Activated CD8-positive, alpha-beta memory T cell treated with anti-CD3 and anti-CD28 coated beads, Interleukin-2, amount 10 ng/mL, durations not matched to agents 7 days and 5 days (primary cell): ENCODE measurements at regions not wholly inside any gene's neighbourhood (a gene's known extent, or its start where the extent isn't known, plus 50 kb on each side); places are given as distances from the start of the nearest gene placed in this dataset.

ENCODE experiments used
- ATAC-seq: fragments of 150-1000 bp; cut with Tn5 transposase; one replicate; pipeline ENCODE4 v1.10.0; 2021; ENCODE audit warnings: moderate library complexity
- CTCF ChIA-PET: fragments of 350-600 bp; sonication (Branson Sonifier 250); formaldehyde crosslinking; loops from one replicate; lab custom pipeline; 2021; ENCODE audit warnings: antibody characterized with exemption; lab: Charles Lee
- DNase-seq: peaks from one replicate; pipeline ENCODE4 v3.0.0-alpha.2; 2020
- H3K27ac Mint-ChIP-seq: one replicate; pipeline ENCODE4 v1.8.0; 2021; ENCODE audit warnings: mild to moderate bottlenecking, mixed read lengths
- H3K27me3 Mint-ChIP-seq: one replicate; pipeline ENCODE4 v1.8.0; 2021; ENCODE audit warnings: mixed read lengths
- H3K36me3 Mint-ChIP-seq: one replicate; pipeline ENCODE4 v1.8.0; 2021; ENCODE audit warnings: mild to moderate bottlenecking, mixed read lengths
- H3K4me1 Mint-ChIP-seq: one replicate; pipeline ENCODE4 v1.8.0; 2021; ENCODE audit warnings: mixed read lengths
- H3K4me3 Mint-ChIP-seq: one replicate; pipeline ENCODE4 v1.8.0; 2021; ENCODE audit warnings: mild to moderate bottlenecking, moderate library complexity, mixed read lengths
- H3K9me3 Mint-ChIP-seq: one replicate; pipeline ENCODE4 v1.8.0; 2022; ENCODE audit warnings: low read depth, mixed read lengths

- no peaks in the 10 kb centered on the region for H3K4me1 Mint-ChIP-seq
- ATAC-seq (no peak), DNase-seq (no peak)
- H3K27me3 Mint-ChIP-seq: no peaks in the 10 kb centered on the region
- H3K27ac Mint-ChIP-seq: no peak overlapping the region
- no peak overlapping the region for H3K4me3 Mint-ChIP-seq
- peaks cover 4% of the 10 kb centered on the region for H3K9me3 Mint-ChIP-seq
- CTCF ChIA-PET: no interaction called here
- H3K36me3 Mint-ChIP-seq: no peaks in the 10 kb centered on the region
These were observed 80.1 kb upstream of the SHANK2 start for GRCh38 chr11:71332447-71332846.

- Mint-ChIP-seq H3K4me1 (no peaks in the 10 kb centered on the region), H3K27ac (no peak overlapping the region), H3K36me3 (no peaks in the 10 kb centered on the region), H3K9me3 (peaks cover 4% of the 10 kb centered on the region), H3K4me3 (no peak overlapping the region), H3K27me3 (no peaks in the 10 kb centered on the region)
- no peak for DNase-seq
- CTCF ChIA-PET: no interaction called here
- ATAC-seq: no peak
These were observed 79.7 kb upstream of the SHANK2 start for GRCh38 chr11:71332046-71332445.

GRCh38 chr11:71331631-71332030 is 79.3 kb upstream of the SHANK2 start:
- ATAC-seq: no peak
- Mint-ChIP-seq H3K4me1 (no peaks in the 10 kb centered on the region), H3K27ac (no peak overlapping the region), H3K27me3 (no peaks in the 10 kb centered on the region), H3K36me3 (no peaks in the 10 kb centered on the region), H3K9me3 (peaks cover 4% of the 10 kb centered on the region), H3K4me3 (no peak overlapping the region)
- DNase-seq: no peak
- CTCF ChIA-PET: no interaction called here

- ATAC-seq (no peak), DNase-seq (no peak)
- no peak overlapping the region for H3K4me3 Mint-ChIP-seq
- no peaks in the 10 kb centered on the region for H3K36me3 Mint-ChIP-seq
- CTCF ChIA-PET: no interaction called here
- H3K27ac Mint-ChIP-seq: no peak overlapping the region
- H3K9me3 Mint-ChIP-seq: peaks cover 4% of the 10 kb centered on the region
- H3K4me1 Mint-ChIP-seq: no peaks in the 10 kb centered on the region
- H3K27me3 Mint-ChIP-seq: no peaks in the 10 kb centered on the region
These were observed 78.6 kb upstream of the SHANK2 start for GRCh38 chr11:71330996-71331395.

- H3K36me3 Mint-ChIP-seq: no peaks in the 10 kb centered on the region
- ATAC-seq (no peak), DNase-seq (no peak)
- no peak overlapping the region for H3K27ac Mint-ChIP-seq
- H3K4me3 Mint-ChIP-seq: no peak overlapping the region
- CTCF ChIA-PET: no interaction called here
- H3K9me3 Mint-ChIP-seq: peaks cover 4% of the 10 kb centered on the region
- no peaks in the 10 kb centered on the region for H3K4me1 Mint-ChIP-seq
- H3K27me3 Mint-ChIP-seq: no peaks in the 10 kb centered on the region
These were observed 78.0 kb upstream of the SHANK2 start for GRCh38 chr11:71330349-71330748.

- Mint-ChIP-seq H3K27me3 (no peaks in the 10 kb centered on the region), H3K27ac (no peak overlapping the region), H3K9me3 (peaks cover 4% of the 10 kb centered on the region), H3K4me1 (no peaks in the 10 kb centered on the region), H3K36me3 (no peaks in the 10 kb centered on the region), H3K4me3 (no peak overlapping the region)
- ATAC-seq: no peak
- no peak for DNase-seq
- CTCF ChIA-PET: no interaction called here
These were observed 77.4 kb upstream of the SHANK2 start for GRCh38 chr11:71329786-71330185.

- no peak overlapping the region for H3K27ac Mint-ChIP-seq
- no peaks in the 10 kb centered on the region for H3K4me1 Mint-ChIP-seq
- no peak overlapping the region for H3K4me3 Mint-ChIP-seq
These were observed 76.8 kb upstream of the SHANK2 start for GRCh38 chr11:71329165-71329510.

GRCh38 chr11:71327156-71328085 is 75.0 kb upstream of the SHANK2 start:
- ATAC-seq (no peak), DNase-seq (no peak)
- no peak overlapping the region for H3K27ac Mint-ChIP-seq
- H3K27me3 Mint-ChIP-seq: no peaks in the 10 kb centered on the region
- no peak overlapping the region for H3K4me3 Mint-ChIP-seq
- H3K4me1 Mint-ChIP-seq: no peaks in the 10 kb centered on the region
- no peaks in the 10 kb centered on the region for H3K36me3 Mint-ChIP-seq
- CTCF ChIA-PET: no interaction called here
- no peaks in the 10 kb centered on the region for H3K9me3 Mint-ChIP-seq

More at GRCh38 chr11:71329165-71329510, 76.8 kb upstream of the SHANK2 start:
- Mint-ChIP-seq H3K36me3 (no peaks in the 10 kb centered on the region), H3K9me3 (peaks cover 4% of the 10 kb centered on the region), H3K27me3 (no peaks in the 10 kb centered on the region)
- ATAC-seq (no peak), DNase-seq (no peak)
- CTCF ChIA-PET: no interaction called here

GRCh38 chr11:71326328-71326940 is 74.1 kb upstream of the SHANK2 start:
- no peaks in the 10 kb centered on the region for H3K27me3 Mint-ChIP-seq
- DNase-seq (no peak), ATAC-seq (no peak)
- H3K27ac Mint-ChIP-seq: no peak overlapping the region
- CTCF ChIA-PET: no interaction called here
- H3K36me3 Mint-ChIP-seq: no peaks in the 10 kb centered on the region
- H3K9me3 Mint-ChIP-seq: no peaks in the 10 kb centered on the region
- no peak overlapping the region for H3K4me3 Mint-ChIP-seq
- H3K4me1 Mint-ChIP-seq: no peaks in the 10 kb centered on the region

GRCh38 chr11:71325418-71326327 is 73.3 kb upstream of the SHANK2 start:
- Mint-ChIP-seq H3K9me3 (no peaks in the 10 kb centered on the region), H3K36me3 (no peaks in the 10 kb centered on the region), H3K4me1 (no peaks in the 10 kb centered on the region), H3K4me3 (no peak overlapping the region), H3K27ac (no peak overlapping the region), H3K27me3 (no peaks in the 10 kb centered on the region)
- no peak for DNase-seq
- CTCF ChIA-PET: no interaction called here
- ATAC-seq: no peak

- no peak overlapping the region for H3K27ac Mint-ChIP-seq
- H3K36me3 Mint-ChIP-seq: no peaks in the 10 kb centered on the region
- H3K27me3 Mint-ChIP-seq: no peaks in the 10 kb centered on the region
- no peaks in the 10 kb centered on the region for H3K9me3 Mint-ChIP-seq
- H3K4me3 Mint-ChIP-seq: no peak overlapping the region
- no peak for DNase-seq
- ATAC-seq: no peak
- CTCF ChIA-PET: no interaction called here
- H3K4me1 Mint-ChIP-seq: no peaks in the 10 kb centered on the region
These were observed 72.5 kb upstream of the SHANK2 start for GRCh38 chr11:71324788-71325417.

- DNase-seq (no peak), ATAC-seq (no peak)
- Mint-ChIP-seq H3K27me3 (no peaks in the 10 kb centered on the region), H3K27ac (no peak overlapping the region), H3K4me3 (no peak overlapping the region), H3K9me3 (peaks cover 4% of the 10 kb centered on the region), H3K4me1 (no peaks in the 10 kb centered on the region), H3K36me3 (no peaks in the 10 kb centered on the region)
- CTCF ChIA-PET: no interaction called here
These were observed 71.6 kb upstream of the SHANK2 start for GRCh38 chr11:71323876-71324526.
